ENCODE measurements at regions not wholly inside any gene's neighbourhood (a gene's known extent, or its start where the extent isn't known, plus 50 kb on each side); places are given as distances from the start of the nearest gene placed in this dataset.

DNA sequence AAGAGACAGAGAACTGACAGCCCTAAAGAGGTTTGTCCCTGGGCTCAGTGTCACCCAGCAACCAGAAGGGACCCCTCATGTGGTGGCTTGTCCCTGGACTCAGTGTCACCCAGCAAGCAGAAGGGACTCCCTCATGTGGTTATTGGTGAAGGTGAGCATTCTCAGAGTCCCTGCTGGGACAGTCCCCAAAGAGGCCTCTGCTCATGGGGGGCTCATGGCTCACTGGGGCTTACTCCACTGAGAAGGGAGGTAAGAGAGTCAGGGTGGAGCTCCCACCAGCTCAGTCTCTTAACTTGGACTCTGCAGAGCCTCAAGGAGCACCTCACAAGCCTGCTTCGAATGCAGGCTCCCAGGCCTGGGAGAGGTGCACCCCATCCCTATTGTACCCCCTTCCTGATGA, 145.2 kb upstream of the COPS8 start:
- H3K4me1 ChIP-seq (ENCODE audit: low read depth), result no peaks in the 10 kb centered on the region
- TF ChIP-seq, protein P1, sequence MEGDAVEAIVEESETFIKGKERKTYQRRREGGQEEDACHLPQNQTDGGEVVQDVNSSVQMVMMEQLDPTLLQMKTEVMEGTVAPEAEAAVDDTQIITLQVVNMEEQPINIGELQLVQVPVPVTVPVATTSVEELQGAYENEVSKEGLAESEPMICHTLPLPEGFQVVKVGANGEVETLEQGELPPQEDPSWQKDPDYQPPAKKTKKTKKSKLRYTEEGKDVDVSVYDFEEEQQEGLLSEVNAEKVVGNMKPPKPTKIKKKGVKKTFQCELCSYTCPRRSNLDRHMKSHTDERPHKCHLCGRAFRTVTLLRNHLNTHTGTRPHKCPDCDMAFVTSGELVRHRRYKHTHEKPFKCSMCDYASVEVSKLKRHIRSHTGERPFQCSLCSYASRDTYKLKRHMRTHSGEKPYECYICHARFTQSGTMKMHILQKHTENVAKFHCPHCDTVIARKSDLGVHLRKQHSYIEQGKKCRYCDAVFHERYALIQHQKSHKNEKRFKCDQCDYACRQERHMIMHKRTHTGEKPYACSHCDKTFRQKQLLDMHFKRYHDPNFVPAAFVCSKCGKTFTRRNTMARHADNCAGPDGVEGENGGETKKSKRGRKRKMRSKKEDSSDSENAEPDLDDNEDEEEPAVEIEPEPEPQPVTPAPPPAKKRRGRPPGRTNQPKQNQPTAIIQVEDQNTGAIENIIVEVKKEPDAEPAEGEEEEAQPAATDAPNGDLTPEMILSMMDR (IDR thresholded peaks at IDR 0.05), result no peak
- H3K9me3 ChIP-seq, result no peaks in the 10 kb centered on the region
- no peak overlapping the region for H3K4me3 ChIP-seq
- ATAC-seq (no peak), DNase-seq (no peak)
- intact Hi-C loops (cut with DNase I, micrococcal nuclease), result no loop called here
- no peaks in the 10 kb centered on the region for H3K36me3 ChIP-seq (ENCODE audit: low read depth)

GRCh38 chr2:236940916-236941520, 144.7 kb upstream of the COPS8 start:
- no peak for ATAC-seq
- Histone ChIP-seq H3K9me3 (no peaks in the 10 kb centered on the region), H3K36me3 (ENCODE audit: low read depth) (no peaks in the 10 kb centered on the region), H3K4me1 (ENCODE audit: low read depth) (no peaks in the 10 kb centered on the region), H3K4me3 (no peak overlapping the region)
- intact Hi-C loops (cut with DNase I, micrococcal nuclease), result no loop called here
- TF ChIP-seq, protein P1 (IDR thresholded peaks at IDR 0.05), result no peak
- DNase-seq, result no peak

DNA sequence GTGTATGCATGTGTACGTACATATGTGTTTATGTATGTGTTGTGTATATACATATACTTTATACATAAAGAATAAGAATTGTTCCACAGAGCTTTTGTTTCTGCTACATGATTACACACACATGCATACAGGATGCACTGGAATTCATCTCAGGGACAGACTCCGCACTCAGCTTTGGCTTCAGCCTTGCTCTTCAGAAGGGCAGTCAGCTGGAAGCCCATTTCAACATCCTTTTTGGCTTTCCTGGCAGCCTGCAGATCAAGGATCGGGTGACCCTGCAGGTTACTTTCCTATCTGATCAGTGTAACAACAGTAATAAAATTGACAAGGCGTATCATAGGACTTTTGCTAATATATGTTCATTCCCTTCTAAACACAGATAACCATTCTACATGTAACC, 144.1 kb upstream of the COPS8 start:
- no peaks in the 10 kb centered on the region for H3K9me3 ChIP-seq
- intact Hi-C loops (cut with DNase I, micrococcal nuclease), result no loop called here
- DNase-seq, result no peak
- no peaks in the 10 kb centered on the region for H3K36me3 ChIP-seq (ENCODE audit: low read depth)
- H3K4me3 ChIP-seq, result no peak overlapping the region
- ATAC-seq, result no peak
- H3K4me1 ChIP-seq (ENCODE audit: low read depth), result no peaks in the 10 kb centered on the region
- TF ChIP-seq, protein P1 (IDR thresholded peaks at IDR 0.05), result no peak

GRCh38 chr2:236942554-236942953, 143.1 kb upstream of the COPS8 start:
- Histone ChIP-seq H3K4me1 (ENCODE audit: low read depth) (no peaks in the 10 kb centered on the region), H3K36me3 (ENCODE audit: low read depth) (no peaks in the 10 kb centered on the region), H3K9me3 (no peaks in the 10 kb centered on the region), H3K4me3 (no peak overlapping the region)
- ATAC-seq (no peak), DNase-seq (no peak)
- TF ChIP-seq, protein P1 (IDR thresholded peaks at IDR 0.05), result no peak
- intact Hi-C loops (cut with DNase I, micrococcal nuclease), result no loop called here

DNA sequence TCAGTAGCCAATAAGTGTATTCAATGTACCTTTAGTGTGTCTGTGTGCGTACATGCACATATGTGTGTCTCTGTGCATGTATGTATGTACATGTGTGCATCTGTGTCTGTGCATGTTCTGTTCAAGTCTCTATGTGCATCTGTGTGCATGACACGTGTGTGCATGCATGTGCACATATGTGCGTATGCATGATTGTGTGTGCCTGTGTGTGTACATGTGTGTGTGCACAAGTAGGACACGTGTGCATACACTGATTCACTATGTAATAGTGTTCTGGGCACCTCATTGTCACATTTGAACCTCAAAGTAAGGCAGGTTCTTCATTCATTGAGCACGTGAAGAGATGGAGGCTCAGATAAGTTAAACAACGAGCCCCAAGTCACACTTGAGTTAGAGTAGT, 142.6 kb upstream of the COPS8 start:
- TF ChIP-seq, protein P1 (IDR thresholded peaks at IDR 0.05), result no peak
- DNase-seq (no peak), ATAC-seq (no peak)
- Histone ChIP-seq H3K9me3 (no peaks in the 10 kb centered on the region), H3K4me3 (no peak overlapping the region), H3K4me1 (ENCODE audit: low read depth) (no peaks in the 10 kb centered on the region), H3K36me3 (ENCODE audit: low read depth) (no peaks in the 10 kb centered on the region)
- intact Hi-C loops (cut with DNase I, micrococcal nuclease), result no loop called here

Data from mucosa of descending colon (tissue), 3 donors.